NCI-H2196 (cell line): ENCODE measurements at regions not wholly inside any gene's neighbourhood (a gene's known extent, or its start where the extent isn't known, plus 50 kb on each side); places are given as distances from the start of the nearest gene placed in this dataset.
A peak's percentile ranks its signal among the peaks of the same experiment; 100 is the strongest.
"Not testable (repeated sequence)": the region's sequence is repeated elsewhere in the genome, so short reads cannot be mapped to it uniquely, and the experiment has no call there.

Experiments used
- DNase-seq: peaks from one replicate; lab custom pipeline; 2025; ENCODE audit not compliant: unreplicated experiment; lab: John Stamatoyannopoulos, UW

DNA sequence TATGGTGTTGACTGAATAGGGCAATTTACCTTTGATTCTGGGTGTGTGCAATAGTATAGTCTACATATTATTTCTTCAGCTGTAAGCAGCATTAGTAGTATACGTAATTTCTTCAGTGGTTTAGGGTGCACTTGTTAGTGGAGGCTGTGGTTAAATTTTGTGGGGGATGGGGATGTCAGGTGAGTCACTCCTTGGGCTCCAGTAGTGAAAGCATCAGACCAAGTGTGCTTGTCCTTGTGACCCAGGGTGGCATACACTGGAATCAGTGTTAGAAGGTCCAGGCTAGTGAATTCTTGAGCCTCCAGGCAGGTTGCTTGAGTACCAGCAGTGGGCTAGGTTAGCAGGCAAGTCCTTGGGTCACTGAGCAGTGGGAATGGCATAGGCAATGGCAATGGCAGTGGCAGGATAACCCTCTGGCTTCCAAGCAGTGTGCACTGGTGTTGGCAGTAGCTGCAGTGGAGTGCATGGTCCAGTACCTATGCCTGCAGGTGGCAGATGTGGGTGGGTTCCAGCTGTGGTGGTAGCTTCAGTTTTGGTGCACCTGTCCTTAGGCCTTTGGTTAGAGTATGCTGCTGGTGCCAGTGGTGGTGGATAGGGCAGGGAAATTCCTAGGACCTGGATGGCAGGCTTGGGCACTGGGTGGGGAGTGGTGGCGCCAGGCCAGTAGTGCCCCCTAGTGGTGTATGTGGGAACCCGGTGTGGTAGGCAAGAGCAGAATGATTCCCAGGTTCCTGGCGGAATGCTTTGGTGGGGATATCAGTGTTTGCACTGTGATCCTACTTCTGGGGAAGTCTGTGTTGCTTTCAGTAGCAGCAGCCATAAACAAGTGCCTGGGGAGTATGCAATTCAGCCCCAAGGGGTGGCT lies 531.0 kb downstream of the SMARCA1 start:
- DNase-seq: no peak

DNA sequence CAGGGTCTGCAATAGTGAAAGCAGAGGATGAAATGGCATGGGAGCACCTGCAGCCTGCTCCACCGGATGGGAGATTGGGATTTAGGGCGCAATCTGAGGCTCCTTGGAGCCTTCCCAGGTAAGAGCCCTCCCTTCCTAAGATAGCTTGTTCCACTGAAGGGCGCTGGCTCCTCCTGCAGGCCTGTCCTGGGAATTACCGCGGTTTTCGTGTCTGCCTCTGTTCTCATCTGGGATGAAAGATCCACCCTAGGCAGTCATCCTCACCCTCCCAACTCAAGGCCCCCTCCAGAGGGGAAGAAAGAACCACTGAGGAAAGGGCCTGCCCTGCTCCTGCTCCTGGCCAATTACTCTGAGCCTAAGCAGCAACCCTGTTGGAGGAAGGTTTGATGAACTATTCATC lies 547.5 kb downstream of the SMARCA1 start:
- DNase-seq: peak; percentile 47

DNA sequence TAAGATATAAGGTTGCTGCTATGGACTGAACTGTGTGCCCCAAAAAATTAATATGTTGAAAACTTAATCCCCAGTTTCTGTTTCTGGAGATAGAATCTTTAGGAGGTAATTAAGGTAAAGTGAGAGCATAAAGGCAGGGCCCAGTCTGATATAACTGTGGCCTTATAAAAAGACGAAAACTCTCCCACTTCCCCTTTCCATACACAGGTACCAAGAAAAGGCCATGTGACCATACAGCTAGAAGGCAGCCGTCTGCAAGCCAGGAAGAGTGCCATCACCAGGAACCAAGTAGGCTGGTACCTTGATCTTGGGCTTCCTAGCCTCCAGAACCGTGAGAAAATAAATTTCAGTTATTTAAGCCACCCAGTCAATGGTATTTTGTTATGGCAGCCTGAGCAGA lies 550.3 kb downstream of the SMARCA1 start:
- no peak for DNase-seq

DNA sequence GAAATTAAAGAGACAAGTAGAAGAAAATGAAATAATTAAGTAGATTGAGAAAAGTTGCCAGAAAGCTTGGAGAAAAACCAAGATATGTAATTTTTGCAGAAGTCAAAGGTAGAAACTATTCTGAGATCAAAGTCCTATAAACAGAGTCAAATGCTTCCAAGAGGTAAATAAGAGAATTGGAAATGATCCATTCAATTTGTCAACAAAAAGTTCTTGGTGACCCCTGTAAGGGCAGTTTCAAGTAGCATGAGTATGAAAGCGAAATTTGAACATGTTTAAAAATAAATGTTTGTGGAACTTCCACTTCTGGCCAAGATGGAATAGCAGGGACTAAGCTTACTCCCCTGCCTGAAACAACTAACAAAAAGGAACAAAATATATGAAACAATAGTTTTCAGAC lies 562.0 kb downstream of the SMARCA1 start:
- no peak for DNase-seq

DNA sequence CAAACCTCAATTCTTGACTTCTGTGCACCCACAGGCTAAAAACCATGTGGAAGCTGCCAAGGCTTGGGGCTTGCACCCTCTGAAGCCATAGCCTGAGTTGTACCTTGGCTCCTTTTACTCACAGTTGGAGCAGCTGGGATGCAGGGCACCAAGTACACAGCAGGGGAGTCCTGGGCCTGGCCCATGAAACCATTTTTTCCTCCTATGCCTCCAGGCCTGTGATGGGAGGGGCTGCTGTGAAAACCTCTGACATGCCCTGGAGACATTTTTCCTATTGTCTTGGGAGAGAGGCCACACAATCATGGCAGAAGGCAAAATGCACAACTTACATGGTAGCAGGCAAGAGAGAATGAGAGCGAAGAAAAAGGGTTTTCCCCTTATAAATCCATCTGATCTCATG lies 568.6 kb downstream of the SMARCA1 start:
- DNase-seq: not testable (repeated sequence)

DNA sequence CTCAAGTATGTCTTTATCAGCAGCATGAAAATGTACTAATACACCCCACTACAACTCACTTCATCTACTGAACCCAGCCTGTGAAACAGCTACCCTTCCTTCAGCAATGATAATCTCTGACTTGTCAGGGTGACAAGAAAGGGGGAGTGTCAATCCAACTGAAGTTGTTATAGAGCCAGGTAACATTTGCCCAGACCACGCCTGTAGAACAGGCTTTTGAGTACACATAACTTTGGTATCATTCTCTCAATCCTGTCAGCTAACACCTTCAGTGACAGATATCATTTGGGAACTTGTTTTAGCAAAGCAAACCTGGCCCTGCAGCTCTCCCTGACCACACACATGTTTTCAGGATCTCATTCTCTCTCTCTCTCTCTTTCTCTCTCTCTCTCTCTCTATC lies 592.2 kb downstream of the SMARCA1 start:
- DNase-seq: no peak

DNA sequence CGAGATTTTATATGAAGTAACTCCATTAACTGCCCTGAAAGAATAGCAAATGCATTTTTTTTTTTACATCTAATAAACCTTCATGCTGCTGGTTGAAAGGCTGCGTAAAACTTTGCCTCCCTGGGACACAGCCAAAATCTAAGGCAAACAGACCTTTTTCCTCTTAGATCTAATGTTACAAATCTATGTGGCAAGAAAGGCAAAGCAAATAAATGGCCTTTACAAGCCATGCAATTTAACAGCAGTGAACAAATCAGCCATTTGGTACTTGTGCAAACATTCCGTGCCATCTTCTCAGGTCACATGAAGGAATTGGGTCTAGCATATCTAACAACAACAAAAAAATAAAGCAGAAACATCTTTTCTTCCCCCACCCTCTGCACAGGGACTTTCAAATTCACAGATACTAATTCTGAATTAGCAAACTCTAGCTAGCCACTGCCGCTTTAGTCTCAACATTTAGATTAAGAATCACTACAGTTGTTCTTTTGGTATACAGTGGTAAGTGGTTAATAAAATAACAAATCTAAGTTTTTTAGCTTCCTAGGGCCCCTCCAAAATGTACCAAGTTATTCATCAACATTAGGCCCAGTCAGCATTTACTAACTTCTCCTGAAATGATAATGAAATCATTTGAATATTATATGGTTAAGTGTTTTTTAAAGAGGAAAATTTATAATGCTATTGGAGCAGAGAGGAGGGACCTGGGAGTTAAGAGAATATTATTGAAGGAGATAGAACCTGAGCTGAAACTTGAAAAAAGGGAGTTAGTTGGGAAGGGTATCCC lies 593.8 kb downstream of the SMARCA1 start:
- peak; percentile 53 for DNase-seq

DNA sequence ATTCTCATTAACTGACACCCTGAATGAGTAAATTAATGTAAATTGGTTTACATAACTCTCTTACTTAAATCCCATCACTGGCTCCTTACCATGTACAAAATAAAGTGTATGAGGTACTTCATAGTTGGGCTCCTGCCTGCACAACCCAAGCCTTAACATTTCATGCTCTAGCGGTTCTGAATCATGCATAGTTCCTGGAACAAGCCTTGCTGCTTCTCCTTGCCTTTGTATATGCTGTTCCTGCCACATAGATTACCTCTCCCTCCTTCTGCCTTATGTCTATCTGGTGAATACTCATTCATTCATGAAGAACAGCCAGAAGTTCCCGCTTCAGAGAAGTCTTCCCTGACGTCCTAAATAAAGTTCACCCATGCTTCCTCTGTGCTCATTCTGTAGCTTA lies 594.7 kb downstream of the SMARCA1 start:
- no peak for DNase-seq

DNA sequence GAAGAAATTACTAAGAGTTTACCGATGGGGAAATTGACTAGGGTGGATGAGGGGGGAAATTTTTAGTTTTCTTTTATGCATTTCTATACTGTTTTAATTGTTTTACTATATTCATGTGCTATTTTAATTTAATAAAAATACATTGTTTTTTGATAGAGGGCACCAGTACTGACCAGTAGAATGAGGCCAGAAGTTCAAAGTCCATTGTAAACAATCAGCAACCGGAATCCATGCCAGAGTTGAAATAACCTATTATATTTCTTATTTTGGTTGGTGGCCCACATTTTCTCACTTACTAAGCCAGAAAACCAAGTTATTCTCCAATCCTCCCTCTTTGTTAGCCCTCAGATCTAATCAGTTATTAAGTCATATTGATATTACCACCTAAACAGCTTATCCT lies 595.9 kb downstream of the SMARCA1 start:
- DNase-seq: no peak

DNA sequence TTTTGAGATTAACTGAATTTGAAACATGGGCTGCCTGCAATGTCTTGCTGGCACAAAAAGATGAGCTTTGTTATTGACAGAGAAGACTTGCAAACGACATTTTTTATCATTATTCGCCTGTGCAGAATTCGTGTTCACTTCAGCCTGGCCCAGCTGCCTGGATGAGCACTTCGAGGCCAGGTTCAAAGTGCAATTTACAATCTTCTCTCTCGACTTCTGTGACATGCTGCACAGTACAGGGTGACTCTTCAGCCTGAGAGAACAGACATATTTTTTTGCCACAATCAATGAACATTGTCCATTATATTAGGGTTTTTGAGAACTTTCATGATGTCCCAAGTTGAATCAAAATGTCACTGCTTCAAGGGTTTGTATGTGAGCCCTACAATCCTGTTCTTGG lies 616.5 kb downstream of the SMARCA1 start:
- DNase-seq: no peak

DNA sequence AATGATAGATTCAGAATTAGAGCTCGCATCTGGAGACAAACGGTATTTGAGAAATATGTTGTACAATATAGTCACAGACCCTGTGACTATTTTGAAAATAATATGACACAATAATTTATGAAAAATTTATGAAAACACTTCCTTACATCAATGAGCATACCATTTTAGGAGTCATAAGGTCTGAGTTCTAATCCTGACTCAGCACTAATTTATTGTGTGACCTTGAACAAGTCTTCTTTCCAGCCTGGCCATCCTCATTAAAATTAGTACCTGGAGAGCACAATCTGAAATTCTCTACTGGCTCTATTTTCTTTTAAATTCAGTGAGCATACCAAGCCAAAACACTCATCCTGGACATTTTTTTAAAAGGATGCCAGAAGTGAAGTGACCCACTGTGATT lies 622.3 kb downstream of the SMARCA1 start:
- no peak for DNase-seq

DNA sequence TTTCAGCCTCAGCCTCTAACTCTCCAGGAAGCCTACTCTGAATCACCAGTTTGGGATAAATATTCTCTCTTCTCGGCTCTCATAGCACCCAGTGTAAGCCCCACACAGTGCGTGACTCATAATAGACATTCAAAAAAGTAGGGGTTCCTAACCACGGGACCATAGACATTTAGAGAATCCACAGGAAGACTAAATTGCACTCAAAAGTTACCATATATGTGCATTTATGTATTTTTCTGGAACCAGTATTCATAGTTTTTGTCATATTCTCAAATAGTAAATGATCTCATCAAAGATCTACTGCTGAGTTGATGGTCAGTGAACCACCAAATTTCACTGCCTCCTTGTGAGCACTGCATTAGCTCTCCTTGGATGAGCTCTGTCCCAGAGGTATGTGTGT lies 625.7 kb downstream of the SMARCA1 start:
- DNase-seq: no peak

DNA sequence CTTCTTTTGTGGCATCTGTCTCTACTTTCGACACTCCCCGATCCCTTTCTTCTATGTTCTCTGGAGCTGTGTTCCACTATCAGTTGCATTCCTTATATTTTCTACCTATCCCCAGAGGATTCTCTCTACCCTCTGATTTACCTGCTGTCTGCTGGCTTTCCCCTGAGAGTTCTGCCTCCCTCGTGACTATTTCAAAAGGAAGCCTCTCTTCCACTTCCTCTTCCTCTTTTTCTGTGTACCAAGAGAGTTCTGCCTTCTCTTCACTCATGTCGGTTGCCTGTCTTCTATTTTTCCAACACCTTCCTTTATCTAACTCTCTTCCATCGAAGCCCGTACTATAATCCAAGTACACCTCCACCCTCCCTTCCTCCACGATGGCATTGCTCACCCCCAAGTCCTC lies 631.7 kb downstream of the SMARCA1 start:
- no peak for DNase-seq

DNA sequence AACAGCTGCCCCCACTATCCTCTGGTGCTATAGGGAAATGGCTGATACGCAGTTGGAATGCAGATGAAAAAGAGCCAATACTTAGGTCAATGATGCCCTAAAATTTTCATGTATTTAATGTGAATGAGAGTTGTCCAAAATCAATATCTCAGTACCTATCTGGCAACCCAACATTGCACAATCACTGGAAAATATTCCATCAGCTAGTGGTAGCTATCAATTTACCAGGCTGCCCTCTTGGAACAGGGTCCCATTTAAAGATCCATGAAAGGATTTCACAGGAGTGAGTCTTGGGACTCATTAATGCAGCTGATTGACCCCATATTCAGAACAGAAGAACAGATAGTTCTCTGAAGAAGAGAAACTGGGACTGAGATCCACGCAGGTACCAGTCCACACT lies 638.9 kb downstream of the SMARCA1 start:
- DNase-seq: no peak

DNA sequence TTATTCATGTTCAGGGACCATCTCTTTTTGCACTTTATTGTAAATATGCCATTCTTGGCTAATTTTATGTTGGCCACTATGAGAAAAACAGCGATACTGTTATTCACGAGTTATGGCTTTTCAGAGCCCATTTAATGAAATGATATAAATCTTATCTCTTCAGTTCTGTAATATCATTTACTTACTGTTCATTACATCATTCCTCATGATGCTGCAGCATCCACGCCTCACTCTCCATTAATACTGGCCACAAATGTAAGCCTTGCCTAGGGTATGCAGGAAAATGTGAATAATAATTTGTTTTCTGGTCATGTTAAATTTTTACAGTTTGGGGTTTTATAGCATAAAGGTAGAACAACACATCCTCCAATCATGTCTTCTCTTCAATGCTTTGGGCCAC lies 639.6 kb downstream of the SMARCA1 start:
- DNase-seq: no peak

DNA sequence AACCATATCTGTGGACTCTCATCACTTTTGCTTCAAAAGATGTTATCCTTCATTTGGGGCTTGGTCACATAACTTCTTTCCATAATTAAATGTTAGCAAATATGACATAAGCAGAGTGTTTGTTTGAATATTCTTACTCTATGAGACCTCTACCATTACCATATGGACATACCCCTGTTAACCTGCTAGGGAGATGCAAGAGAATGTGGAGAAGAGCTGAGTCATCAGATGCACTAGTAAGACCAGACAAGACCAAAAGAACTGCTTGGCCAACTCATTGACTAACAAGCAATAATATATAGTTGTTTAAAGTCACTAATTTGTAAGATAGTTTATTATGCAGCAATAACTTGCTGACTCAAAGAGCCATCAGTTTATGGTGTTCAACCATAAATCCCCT lies 652.9 kb downstream of the SMARCA1 start:
- DNase-seq: no peak

DNA sequence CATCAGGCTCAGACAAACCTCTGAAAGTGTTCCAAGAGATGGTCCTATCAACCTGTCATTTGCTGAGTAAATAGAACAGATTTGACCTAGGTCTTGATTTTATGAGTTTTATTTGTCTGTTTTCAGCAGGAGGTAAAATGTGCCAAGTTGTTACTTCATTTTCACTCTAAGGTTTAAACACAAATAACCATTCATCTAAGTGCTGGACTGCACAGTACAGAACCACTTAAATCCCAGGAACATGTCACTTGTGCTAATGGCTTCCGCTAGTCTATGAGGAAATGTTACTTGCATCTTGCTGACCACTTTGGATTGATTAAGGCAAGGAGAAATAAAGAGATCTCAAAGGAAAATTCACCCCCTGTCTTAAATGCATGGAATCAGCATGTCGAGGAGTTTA lies 660.7 kb downstream of the SMARCA1 start:
- no peak for DNase-seq

DNA sequence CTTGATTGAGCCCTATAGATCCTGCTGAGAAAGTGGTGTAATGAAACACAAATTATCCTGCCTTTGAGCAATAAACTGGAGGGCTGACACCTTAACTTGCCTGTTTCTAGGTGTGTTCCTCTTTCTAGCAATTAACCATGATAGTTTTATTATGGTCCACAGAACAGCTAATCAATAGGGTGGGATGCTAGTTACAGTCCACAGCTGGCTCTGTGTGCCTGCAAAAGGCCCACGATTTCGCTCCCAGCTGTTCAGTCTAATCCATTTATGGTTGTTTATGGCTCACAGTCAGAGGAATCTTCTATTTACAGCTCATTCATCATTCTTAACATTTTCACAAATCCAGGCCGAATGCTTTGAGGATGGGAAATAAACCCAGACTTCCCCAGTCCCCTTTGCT lies 674.9 kb downstream of the SMARCA1 start:
- no peak for DNase-seq

DNA sequence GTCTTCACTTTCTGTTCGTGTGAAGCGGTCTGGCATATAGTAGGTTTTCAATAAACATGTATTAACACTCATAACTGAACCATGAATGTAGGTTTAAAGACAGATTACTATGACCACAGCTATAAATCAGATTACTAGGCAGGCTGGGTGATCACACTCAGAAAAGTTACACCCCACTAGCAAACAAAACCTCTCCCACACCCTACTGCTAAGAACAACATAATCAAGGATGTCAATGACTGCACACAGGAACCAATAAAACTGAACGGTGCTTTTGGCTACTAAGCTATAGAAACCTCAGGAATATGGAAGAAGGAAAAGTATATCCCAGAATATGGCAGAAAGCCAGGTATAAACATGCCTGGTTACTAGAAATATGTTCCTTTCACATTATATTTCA lies 676.9 kb downstream of the SMARCA1 start:
- DNase-seq: no peak

DNA sequence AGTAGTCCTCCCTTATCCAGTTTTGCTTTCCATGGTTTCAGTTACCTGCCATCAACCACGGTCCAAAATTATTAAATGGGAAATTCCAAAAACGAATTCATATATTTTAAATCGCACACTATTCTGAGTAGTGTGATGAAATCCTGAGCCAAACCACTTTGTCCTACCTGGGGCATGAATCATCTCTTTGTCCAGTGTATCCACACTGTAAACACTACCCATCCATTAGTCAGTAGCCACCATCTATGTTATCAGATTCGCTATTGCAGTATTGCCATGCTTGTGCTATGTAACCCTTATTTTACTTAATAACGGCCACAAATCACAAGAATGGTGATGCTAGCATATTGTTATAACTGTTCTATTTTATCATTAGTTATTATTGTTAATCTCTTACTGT lies 704.6 kb downstream of the SMARCA1 start:
- DNase-seq: no peak

DNA sequence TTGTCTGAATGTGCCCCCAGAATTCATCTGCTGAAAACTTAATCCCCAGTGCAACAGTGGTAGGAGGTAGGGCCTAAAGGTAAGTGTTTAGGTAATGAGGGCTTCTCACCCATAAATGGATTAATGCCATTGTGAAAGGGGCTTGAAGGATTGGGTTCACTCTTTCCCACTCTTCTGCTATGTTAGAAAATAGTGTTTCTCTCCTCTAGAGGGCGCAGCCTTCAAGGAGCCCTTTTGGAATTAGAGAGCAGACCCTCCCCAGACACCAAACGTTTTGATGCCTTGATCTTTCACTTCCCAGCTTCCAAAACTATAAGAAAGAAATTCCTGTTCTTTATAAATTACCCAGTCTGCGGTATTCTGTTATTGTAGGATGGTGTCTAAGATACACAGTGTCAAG lies 706.4 kb downstream of the SMARCA1 start:
- no peak for DNase-seq

DNA sequence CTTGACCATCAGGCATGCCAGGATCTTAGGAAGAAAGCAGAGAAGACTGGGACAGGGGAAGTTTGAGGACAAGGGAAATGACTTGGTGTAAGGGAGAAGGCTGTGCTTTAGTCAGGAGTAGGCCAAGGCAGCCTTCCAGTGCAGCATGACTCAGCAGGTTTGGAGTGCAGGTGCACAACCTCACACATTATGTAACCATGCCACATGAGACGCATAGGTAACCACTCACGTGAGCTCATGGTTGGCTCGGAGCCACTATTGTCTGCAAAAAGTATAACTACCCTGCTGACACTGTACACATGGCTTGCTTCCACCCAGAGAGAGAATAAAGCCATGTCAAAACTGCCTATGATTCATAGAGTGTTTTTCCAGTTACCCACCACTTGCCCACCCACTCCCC lies 715.9 kb downstream of the SMARCA1 start:
- DNase-seq: no peak
